T47D (cell line): ENCODE measurements at regions not wholly inside any gene's neighbourhood (a gene's known extent, or its start where the extent isn't known, plus 50 kb on each side); places are given as distances from the start of the nearest gene placed in this dataset.

Experiments used
- DNase-seq, 2 experiments: peaks; one replicate each; pipeline versions ENCODE4 v3.0.0 to v3.0.0-alpha.2; 2011 to 2012; ENCODE audit warnings: low read depth in 1 of 2, low spot score in 1 of 2
- JUND ChIP-seq: IDR thresholded peaks from 2 replicates; pipeline ENCODE4 v1.6.1; 2012; ENCODE audit warnings: low read depth
- in situ Hi-C: cut with HindIII; loops from 2 replicates; pipeline ENCODE4 v1.10.0; 2016; ENCODE audit warnings: low sequenced_read_pairs, low pct_unique_long_range_greater_than_20kb

GRCh38 chr19:28428663-28429348, 784.1 kb downstream of the UQCRFS1 start:
- in situ Hi-C loops, result no loop called here
- TF ChIP-seq JUND, result no peak
- no peak for DNase-seq

DNA sequence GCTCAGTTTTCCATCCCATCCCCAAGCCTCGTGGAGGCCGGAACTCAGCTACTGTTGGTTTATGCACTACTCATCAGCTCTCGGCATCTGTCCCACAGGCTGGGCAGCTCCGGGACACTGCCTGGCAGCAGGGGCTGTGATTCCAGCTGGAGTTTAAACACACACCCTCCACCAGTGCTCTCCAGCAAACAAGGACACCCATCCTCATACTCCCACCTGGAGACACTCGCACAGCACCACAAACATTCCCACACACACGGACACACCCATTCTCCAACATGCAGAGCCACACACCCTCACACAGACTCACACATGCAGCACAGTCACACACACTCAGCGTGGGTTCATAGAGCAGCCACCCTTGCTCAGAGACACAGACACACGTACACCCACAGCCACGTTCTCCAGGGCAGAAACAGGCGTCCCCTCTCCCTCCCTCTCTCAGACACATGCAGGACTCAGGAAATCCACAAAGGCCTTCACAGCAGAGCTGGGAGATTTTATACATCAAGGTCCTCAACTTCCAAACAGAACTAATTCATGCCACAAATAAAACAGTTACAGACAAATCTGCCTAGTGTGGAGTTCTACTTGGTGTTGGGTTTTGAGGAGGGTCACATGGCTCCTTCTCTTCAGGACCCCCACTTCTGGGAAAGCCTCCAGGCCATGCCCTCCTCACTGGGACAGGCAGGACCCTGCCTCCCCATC, 785.4 kb downstream of the UQCRFS1 start:
- in situ Hi-C loops, result no loop called here
- no peak for TF ChIP-seq JUND
- DNase-seq, result no peak

DNA sequence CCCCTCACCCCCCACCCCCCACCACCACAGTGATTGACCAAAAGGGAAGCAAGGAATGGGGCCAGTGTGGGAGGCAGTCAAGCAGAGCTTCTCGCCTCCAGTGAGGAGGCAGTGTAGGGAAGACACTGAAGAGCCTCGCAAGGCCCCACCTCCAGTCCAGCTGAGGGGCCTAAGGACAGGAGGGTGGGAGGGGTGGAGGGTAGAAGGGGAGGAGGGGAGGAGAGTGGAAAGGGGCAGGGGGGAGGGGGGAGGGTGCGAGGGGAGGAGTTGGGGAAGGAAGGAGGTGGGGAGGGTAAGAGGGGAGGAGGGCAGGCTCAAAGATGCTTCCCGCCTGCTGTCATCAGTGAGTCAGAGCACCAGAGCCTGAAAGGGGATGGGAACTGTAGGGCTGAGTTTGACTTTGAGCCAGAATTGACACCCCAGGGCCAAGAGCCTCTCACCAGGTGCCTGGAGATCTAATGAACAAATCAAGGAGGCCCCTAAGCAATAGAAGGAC, 786.2 kb downstream of the UQCRFS1 start:
- no peak for DNase-seq
- TF ChIP-seq JUND, result no peak
- in situ Hi-C loops, result no loop called here

GRCh38 chr19:28426110-28426729, 786.7 kb downstream of the UQCRFS1 start:
- in situ Hi-C loops, result no loop called here
- no peak for DNase-seq
- no peak for TF ChIP-seq JUND

GRCh38 chr19:28425046-28425931, 787.7 kb downstream of the UQCRFS1 start:
- no peak for DNase-seq
- TF ChIP-seq JUND, result no peak

DNA sequence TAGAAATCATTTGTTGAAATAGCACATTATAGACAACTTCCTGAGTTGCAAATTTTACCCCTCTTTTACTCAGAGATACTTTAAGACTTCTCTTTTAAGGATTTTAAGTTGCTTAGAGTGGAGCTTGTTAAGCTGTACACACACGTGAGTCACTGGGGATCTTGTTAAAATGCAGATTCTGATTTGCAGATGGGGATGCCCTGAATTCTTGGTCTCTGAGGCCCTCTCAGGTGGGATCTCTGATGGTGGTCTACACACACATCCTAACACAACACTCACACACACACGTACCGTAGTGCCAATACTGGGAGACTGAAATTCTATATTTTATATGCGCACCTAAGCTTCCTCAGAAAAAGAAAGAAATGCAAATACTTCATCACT, 788.3 kb downstream of the UQCRFS1 start:
- TF ChIP-seq JUND, result no peak
- in situ Hi-C loops, result no loop called here
- no peak for DNase-seq

More at GRCh38 chr19:28425046-28425931, 787.7 kb downstream of the UQCRFS1 start:
- in situ Hi-C loops, result no loop called here

- no peak for DNase-seq
- no peak for TF ChIP-seq JUND
- in situ Hi-C loops, result no loop called here
Observed at GRCh38 chr19:28424077-28424476, 788.9 kb downstream of the UQCRFS1 start.

DNA sequence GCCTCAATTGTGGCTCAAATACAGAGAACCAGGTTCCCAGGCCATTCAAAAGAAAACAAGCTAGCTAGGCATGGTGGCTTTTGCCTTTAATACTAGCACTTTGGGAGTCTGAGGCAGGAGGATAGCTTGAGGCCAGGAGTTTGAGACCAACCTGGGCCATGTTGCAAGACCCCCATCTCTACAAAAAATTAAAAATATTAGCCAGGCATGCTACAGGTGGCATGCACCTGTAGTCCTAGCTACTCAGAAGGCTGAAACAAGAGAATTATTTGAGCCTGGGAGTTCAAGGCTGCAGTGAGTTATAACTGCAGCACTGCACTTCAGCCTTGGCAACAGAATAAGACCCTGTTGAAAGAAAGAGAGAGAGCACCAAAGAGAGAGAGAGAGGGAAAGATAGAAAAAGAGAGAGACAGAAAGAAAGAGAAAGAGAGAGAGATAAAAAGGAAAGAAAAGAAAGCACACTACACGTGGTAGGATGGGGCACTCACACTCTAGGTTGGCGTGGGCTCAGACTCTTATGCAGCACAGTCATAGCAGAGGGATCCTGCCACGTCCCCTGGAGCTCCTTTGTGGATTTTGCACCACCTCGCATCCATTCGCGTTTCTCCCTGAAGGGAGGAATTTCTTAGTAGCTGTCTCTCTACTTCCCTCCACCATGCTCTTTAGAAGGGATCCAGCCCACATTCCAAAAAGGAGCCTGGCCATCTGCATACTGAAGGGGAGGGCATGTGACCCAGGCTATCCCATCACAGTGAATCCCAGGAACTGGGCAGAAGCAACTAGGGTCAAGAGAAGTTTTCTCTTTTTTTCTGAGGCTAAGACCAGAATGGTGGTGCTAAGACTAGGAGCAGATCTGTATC, 789.9 kb downstream of the UQCRFS1 start:
- DNase-seq, result no peak
- in situ Hi-C loops, result no loop called here
- TF ChIP-seq JUND, result no peak

- in situ Hi-C loops, result no loop called here
- DNase-seq, result no peak
- no peak for TF ChIP-seq JUND
Observed at GRCh38 chr19:28422046-28422445, 790.9 kb downstream of the UQCRFS1 start.

DNA sequence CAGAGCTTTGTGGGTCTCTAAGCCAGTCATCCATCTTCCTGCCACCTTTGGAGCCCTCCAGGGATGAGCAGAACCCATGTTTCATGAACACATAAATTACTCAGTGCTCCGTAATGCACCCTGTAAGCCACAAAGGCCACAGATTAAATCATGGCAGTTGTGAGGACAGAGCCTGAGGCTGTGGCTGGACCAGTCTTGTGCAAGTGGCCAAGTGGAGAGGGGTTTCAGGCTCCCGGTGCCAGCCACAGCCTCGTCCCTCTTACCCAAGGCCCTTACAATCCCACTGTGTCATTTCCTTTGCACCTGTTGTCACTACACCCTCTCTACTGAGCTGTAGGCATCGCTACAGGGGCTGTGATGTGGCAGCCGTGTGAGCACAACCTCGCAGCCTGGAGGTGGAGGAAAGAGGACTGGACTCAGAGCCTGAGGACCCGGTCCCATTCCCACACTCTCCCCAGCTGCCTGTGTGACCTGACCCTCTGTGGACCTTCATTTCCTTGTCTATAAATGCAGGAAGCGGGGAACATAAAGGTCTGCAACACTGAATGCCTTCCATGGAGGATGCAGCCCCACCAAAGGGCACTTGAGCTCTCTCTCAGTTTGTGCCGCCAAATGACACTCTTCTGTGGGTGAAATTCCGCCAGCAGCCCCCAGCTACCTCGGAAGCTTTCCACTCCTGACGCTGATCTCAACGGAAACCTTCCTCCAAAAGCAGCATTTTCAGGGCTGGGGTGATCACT, 792.0 kb downstream of the UQCRFS1 start:
- no peak for TF ChIP-seq JUND
- in situ Hi-C loops, result no loop called here
- DNase-seq, result no peak

DNA sequence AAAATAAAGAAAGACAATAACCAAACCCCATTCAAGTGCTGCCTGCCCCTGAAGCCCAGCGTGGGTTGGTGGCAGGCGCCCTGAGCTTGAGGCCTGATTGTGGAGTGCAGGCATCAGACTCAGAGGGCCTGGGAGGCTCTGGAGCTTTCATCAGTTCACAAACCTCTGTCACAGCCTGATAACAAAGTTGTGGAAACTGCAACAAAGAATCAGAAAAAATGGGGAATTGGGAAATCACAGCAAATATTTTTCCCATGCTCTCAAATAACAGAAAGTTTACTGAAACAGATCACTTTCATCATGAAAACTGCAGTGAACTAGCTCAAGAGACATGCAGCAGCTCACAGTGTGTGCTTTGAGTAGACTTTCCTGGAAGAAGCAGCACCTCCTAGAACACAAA, 793.6 kb downstream of the UQCRFS1 start:
- TF ChIP-seq JUND, result no peak
- DNase-seq, result no peak
- in situ Hi-C loops, result no loop called here
